GM06990 (cell line): ENCODE measurements at regions not wholly inside any gene's neighbourhood (a gene's known extent, or its start where the extent isn't known, plus 50 kb on each side); places are given as distances from the start of the nearest gene placed in this dataset.

Experiments
- DNase-seq: peaks from one replicate; pipeline ENCODE4 v3.0.0-alpha.2; 2011; ENCODE audit not compliant: insufficient read length; ENCODE audit errors: extremely low read depth
- H3K27me3 ChIP-seq: replicated peaks from 2 replicates; pipeline ENCODE4 v1.6.0; 2011; ENCODE audit warnings: low read length; ENCODE audit not compliant: control insufficient read depth, insufficient read depth
- H3K36me3 ChIP-seq: 2 replicates; pipeline ENCODE4 v1.5.1; 2011; ENCODE audit warnings: low read length; ENCODE audit not compliant: control insufficient read depth, insufficient read depth
- H3K4me3 ChIP-seq: replicated peaks from 2 replicates; pipeline ENCODE4 v1.5.1; 2011; ENCODE audit warnings: low read depth, mild to moderate bottlenecking, control low read depth, low read length
- TF ChIP-seq, protein P1 (sequence below): IDR thresholded peaks from 2 replicates; pipeline ENCODE4 v1.5.1; 2011; ENCODE audit warnings: low read length, control low read depth, mild to moderate bottlenecking, inconsistent platforms; ENCODE audit not compliant: insufficient read depth, poor library complexity, severe bottlenecking

DNA sequence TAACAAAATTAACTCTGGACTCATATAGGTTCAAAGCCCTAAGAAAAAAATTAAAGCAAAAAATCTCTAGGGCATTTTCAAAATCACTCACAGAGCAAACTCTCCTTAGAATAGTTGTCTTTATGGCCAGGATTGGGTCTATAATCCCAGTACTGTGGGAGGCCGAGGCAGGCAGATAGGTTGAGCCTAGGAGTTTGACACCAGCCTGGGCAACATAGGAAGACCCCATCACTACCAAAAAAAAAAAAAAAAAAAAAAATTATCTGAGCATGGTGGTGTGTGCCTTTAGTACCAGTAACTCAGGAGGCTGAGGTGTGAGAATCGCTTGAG, 378.1 kb upstream of the TGFBR2 start:
- DNase-seq = no peak
- Histone ChIP-seq H3K4me3 (no peak overlapping the region), H3K36me3 (no peaks in the 10 kb centered on the region), H3K27me3 (no peaks in the 10 kb centered on the region; the same call in 1 of the 2 replicates)
- TF ChIP-seq, protein P1, sequence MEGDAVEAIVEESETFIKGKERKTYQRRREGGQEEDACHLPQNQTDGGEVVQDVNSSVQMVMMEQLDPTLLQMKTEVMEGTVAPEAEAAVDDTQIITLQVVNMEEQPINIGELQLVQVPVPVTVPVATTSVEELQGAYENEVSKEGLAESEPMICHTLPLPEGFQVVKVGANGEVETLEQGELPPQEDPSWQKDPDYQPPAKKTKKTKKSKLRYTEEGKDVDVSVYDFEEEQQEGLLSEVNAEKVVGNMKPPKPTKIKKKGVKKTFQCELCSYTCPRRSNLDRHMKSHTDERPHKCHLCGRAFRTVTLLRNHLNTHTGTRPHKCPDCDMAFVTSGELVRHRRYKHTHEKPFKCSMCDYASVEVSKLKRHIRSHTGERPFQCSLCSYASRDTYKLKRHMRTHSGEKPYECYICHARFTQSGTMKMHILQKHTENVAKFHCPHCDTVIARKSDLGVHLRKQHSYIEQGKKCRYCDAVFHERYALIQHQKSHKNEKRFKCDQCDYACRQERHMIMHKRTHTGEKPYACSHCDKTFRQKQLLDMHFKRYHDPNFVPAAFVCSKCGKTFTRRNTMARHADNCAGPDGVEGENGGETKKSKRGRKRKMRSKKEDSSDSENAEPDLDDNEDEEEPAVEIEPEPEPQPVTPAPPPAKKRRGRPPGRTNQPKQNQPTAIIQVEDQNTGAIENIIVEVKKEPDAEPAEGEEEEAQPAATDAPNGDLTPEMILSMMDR = no peak

DNA sequence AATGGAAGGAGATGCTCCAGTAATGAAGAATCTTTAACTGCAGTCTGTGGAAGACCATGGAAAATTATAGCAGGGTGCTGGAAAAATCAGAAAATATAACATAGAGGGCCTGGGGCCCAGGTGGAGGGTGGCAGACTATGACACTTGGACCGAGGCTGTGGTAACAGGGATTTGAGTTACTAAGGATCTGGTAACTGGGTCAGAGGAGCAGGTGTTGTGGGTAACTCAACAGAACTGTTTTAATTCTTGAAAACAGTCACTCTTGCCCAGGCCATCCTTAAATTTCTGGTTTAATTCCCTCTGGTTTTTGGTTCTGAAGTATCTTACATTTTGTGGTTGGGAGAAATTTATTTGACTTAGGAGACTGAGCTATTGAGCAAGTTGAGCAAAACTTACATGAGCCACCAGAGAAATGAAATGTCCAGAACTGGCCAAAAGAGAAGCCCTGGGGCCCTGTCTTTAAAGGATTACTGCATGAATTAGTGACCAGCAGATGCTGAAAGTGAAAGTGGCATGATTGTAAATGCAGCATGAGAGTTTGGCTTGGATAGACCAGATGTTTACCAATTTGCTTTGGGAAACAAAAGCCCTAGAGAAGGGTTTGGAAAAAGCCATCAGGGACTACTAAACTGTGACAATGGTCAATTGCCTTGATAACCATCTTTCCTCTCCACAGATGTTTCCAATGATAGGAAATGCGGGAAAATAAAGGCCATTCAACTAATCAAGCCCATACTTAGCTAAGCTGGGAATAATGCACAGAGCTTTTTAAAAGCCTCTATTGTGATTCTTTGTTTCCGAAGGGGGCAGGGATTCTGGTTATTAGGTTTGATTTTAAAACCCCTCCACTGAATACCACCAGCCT, 374.9 kb upstream of the TGFBR2 start:
- H3K27me3 ChIP-seq = no peaks in the 10 kb centered on the region
- no peaks in the 10 kb centered on the region for H3K36me3 ChIP-seq
- H3K4me3 ChIP-seq = no peak overlapping the region
- no peak for DNase-seq
- TF ChIP-seq, protein P1 = no peak

DNA sequence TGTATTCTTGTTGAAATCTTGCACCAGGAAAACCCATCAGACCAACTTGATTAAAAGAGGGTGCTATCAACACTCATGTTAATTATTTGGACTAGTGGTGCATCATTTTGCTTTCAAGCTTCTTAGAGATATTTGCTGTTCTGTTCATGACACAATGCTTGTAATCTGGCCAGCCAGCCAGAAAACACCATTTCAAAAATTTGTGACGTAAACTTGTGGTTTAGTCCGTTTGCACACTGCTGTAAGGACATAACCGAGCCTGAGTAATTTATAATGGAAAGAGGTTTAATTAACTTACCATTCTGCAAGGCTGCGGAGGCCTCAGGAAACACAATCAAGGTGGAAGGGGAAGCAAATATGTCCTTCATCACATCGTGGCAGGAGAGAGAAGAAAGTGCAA, 374.3 kb upstream of the TGFBR2 start:
- DNase-seq = no peak
- no peaks in the 10 kb centered on the region for H3K27me3 ChIP-seq
- TF ChIP-seq, protein P1 = no peak
- H3K36me3 ChIP-seq = no peaks in the 10 kb centered on the region
- H3K4me3 ChIP-seq = no peak overlapping the region

DNA sequence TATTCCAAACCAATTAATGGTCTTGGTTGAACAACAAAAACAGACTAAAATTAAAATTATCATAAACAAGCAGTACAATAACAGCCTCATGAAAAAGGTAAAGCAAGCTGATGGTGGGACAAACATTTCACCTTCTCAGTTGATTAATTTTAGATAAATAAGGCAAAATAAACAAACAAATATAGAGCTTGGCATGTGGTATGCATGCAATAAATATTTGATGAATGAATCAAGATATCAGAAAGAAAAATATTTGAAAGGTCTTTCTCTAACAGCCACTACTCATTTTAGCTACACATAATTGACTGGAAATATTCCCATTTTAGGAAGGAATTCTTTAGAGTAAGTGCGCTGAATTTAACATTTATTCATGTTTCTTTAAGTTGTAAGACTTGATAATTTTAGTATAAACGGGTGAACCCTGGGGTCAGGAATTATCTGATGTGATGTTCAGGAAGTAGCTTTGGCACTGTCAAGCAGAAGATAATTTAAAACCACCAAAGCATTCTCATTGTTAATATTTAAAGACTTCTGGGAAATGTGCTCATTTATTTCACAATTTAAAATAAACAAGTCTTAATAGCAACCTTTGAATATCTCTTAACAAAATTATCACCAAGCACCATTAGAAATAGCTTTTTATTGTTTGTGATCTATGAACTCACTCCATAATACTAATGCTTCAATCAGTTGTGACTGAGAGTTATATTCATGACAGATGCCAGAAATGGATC, 372.3 kb upstream of the TGFBR2 start:
- Histone ChIP-seq H3K36me3 (no peaks in the 10 kb centered on the region), H3K4me3 (no peak overlapping the region), H3K27me3 (no peaks in the 10 kb centered on the region)
- no peak for DNase-seq
- TF ChIP-seq, protein P1 = no peak

DNA sequence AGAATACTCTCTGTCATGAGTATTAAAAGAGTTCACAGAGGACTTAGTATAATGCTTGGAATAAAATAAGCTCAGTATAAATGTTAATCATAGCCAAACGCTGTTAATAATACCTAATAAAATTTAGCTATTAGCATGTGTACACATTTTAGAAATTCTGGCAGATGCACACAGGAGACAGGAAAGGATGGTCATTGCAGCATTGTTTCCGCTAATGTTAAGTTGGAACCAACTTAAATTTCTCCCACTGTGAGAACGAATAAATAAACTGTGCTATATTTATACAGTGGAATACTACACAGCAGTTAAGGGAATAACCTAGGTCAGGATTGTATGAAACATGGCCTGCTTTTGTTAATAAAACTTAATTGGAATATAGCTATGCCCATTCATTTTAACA, 370.4 kb upstream of the TGFBR2 start:
- H3K36me3 ChIP-seq = no peaks in the 10 kb centered on the region
- TF ChIP-seq, protein P1 = no peak
- H3K4me3 ChIP-seq = no peak overlapping the region
- DNase-seq = no peak
- H3K27me3 ChIP-seq = no peaks in the 10 kb centered on the region
